ENCODE measurements at regions not wholly inside any gene's neighbourhood (a gene's known extent, or its start where the extent isn't known, plus 50 kb on each side); places are given as distances from the start of the nearest gene placed in this dataset.

DNA sequence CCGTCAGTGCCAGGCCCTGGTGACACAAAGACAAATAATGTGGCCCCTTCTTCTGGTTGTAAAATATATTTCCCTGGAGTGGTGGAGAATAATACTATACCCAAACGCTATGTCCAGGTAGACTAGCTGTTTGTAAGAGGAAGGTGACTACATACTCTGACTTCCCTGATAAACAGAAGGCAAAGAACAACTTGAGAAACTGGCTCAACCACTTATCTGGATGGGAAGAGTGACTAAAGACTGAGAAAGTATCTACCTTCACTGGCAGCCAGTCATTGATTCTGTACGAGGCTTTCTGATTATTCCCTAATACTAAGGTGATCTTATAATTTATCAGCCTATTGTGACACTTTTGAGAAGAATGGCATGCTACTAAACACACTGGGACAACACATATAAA lies 569.7 kb downstream of the EPHA7 start:
- H3K4me3 ChIP-seq (ENCODE audit: low read depth, low read length, poor library complexity, severe bottlenecking) = no peak overlapping the region
- H3K4me1 ChIP-seq (ENCODE audit: insufficient read depth, low read length, poor library complexity, severe bottlenecking) = no peaks in the 10 kb centered on the region
- ChIA-PET POLR2A (ENCODE audit: low non-redundant PET) (no interaction called here), CTCF (no interaction called here)
- intact Hi-C loops (cut with micrococcal nuclease; ENCODE audit: unreplicated experiment) = no loop called here
- no peak for DNase-seq (ENCODE audit: low spot score)
- no peaks in the 10 kb centered on the region for H3K9me3 ChIP-seq (ENCODE audit: low read depth, low read length, poor library complexity, severe bottlenecking)
- H3K27me3 ChIP-seq (replicated peaks; ENCODE audit: insufficient read depth, low read depth, low read length, poor library complexity) = no peaks in the 10 kb centered on the region
- no TSS peak for BruUV-seq (replicated peaks)
- no peak overlapping the region for H3K27ac ChIP-seq (ENCODE audit: low read depth, low read length, poor library complexity, severe bottlenecking)
- H3K36me3 ChIP-seq (ENCODE audit: insufficient read depth, low read length, poor library complexity, severe bottlenecking) = no peaks in the 10 kb centered on the region
- TF ChIP-seq CTCF (conservative IDR thresholded peaks at IDR 0.05; ENCODE audit: low read depth, low read length) (no peak), EZH2 (IDR thresholded peaks at IDR 0.05; ENCODE audit: borderline replicate concordance, low read depth, low read length, poor library complexity, severe bottlenecking) (no peak)

DNA sequence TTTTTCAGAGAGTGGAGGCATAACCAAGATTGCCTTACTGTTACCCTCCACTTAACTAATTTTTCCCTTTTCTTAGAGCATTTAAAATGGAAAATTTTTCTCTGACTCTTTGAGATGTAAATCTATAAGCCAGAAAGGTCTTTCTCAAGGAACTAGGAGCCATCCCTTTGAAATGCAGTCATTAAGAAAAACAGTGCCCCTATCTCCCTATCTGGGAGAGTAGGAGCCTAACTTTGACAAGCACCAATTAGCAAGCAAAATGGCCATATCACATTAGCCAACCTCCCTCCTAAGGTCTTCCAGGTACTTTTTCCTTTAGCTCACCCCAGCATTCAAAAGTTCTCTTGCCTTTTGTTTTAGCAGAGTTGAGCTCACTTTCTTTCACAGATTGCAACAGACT lies 570.5 kb downstream of the EPHA7 start:
- ChIA-PET POLR2A (ENCODE audit: low non-redundant PET) (no interaction called here), CTCF (no interaction called here)
- no peaks in the 10 kb centered on the region for H3K27me3 ChIP-seq (replicated peaks; ENCODE audit: insufficient read depth, low read depth, low read length, poor library complexity)
- TF ChIP-seq EZH2 (IDR thresholded peaks at IDR 0.05; ENCODE audit: borderline replicate concordance, low read depth, low read length, poor library complexity, severe bottlenecking) = no peak
- TF ChIP-seq CTCF (conservative IDR thresholded peaks at IDR 0.05; ENCODE audit: low read depth, low read length) = no peak
- H3K36me3 ChIP-seq (ENCODE audit: insufficient read depth, low read length, poor library complexity, severe bottlenecking) = no peaks in the 10 kb centered on the region
- no peaks in the 10 kb centered on the region for H3K9me3 ChIP-seq (ENCODE audit: low read depth, low read length, poor library complexity, severe bottlenecking)
- no peak for DNase-seq (ENCODE audit: low spot score)
- intact Hi-C loops (cut with micrococcal nuclease; ENCODE audit: unreplicated experiment) = no loop called here
- no peaks in the 10 kb centered on the region for H3K4me1 ChIP-seq (ENCODE audit: insufficient read depth, low read length, poor library complexity, severe bottlenecking)
- H3K4me3 ChIP-seq (ENCODE audit: low read depth, low read length, poor library complexity, severe bottlenecking) = no peak overlapping the region
- BruUV-seq (replicated peaks) = no TSS peak
- no peak overlapping the region for H3K27ac ChIP-seq (ENCODE audit: low read depth, low read length, poor library complexity, severe bottlenecking)

DNA sequence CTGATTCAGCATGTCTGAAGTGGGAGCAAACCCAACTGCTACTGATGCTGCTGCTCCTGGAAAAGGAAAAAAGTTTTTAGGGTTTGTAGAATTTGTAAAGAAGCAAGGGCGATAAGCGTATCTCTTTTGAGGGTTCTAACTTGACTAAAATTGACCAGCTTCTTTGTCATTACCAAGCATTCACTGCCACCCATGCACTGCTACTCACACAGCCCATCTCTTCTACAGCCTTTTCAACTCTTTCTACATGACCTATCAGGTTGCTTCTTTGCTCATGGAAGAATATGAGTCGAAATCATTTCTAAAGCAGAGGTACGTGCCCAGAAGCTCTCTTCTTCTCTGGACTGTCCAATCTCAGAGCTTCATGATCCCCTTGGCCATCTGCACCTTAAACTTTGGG lies 570.9 kb downstream of the EPHA7 start:
- no peaks in the 10 kb centered on the region for H3K36me3 ChIP-seq (ENCODE audit: insufficient read depth, low read length, poor library complexity, severe bottlenecking)
- H3K4me3 ChIP-seq (ENCODE audit: low read depth, low read length, poor library complexity, severe bottlenecking) = no peak overlapping the region
- H3K9me3 ChIP-seq (ENCODE audit: low read depth, low read length, poor library complexity, severe bottlenecking) = no peaks in the 10 kb centered on the region
- BruUV-seq (replicated peaks) = no TSS peak
- no peak overlapping the region for H3K27ac ChIP-seq (ENCODE audit: low read depth, low read length, poor library complexity, severe bottlenecking)
- ChIA-PET POLR2A (ENCODE audit: low non-redundant PET) (no interaction called here), CTCF (no interaction called here)
- no peaks in the 10 kb centered on the region for H3K4me1 ChIP-seq (ENCODE audit: insufficient read depth, low read length, poor library complexity, severe bottlenecking)
- no peak for DNase-seq (ENCODE audit: low spot score)
- TF ChIP-seq CTCF (conservative IDR thresholded peaks at IDR 0.05; ENCODE audit: low read depth, low read length) (no peak), EZH2 (IDR thresholded peaks at IDR 0.05; ENCODE audit: borderline replicate concordance, low read depth, low read length, poor library complexity, severe bottlenecking) (no peak)
- H3K27me3 ChIP-seq (replicated peaks; ENCODE audit: insufficient read depth, low read depth, low read length, poor library complexity) = no peaks in the 10 kb centered on the region
- intact Hi-C loops (cut with micrococcal nuclease; ENCODE audit: unreplicated experiment) = no loop called here

All from A673 (cell line).